NCI-H1092 treated with DMSO at 0.1 percent for 48 hours (cell line): ENCODE measurements at regions not wholly inside any gene's neighbourhood (a gene's known extent, or its start where the extent isn't known, plus 50 kb on each side); places are given as distances from the start of the nearest gene placed in this dataset.
"Not testable (repeated sequence)": the region's sequence is repeated elsewhere in the genome, so short reads cannot be mapped to it uniquely, and the experiment has no call there.

Experiments
- DNase-seq: peaks from one replicate; lab custom pipeline; 2025; lab: John Stamatoyannopoulos, UW

DNA sequence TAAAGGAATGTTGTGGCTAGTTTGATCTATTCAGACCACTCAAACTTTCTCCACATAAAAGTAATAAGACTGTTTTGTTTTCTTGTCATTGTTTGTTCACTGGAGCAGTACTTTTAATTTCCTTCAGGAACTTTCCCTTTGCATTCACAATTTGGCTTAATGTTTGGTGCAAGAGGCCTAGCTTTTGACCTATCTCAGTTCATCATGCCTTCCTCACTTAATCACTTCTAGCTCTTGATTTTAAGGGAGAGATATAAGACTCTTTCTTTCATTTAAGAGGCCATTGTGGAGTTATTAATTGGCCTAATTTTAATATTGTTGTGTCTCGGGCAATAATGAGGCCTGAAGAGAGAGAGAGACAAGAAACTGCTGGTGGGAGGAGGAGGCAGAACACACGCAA, 371.7 kb upstream of the DEPDC1 start:
- no peak for DNase-seq

DNA sequence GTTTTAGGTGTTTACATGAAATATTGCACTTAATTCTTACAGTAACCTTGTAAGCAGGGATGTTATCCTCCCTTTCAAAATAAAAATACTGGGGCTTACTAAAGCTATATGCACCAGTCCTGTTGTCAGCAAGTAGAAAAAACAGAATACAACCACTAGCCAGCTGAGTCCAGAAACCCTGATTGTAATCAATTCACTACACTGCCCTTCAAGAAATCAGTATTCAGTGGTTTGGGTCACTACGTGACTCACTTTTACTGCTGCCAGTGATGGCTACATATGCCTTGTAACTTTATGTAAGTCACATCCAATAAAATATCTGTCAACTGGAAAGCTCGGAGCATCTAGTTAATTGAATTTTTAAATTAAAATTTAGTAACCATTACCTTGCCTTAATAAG, 376.3 kb upstream of the DEPDC1 start:
- DNase-seq: no peak

DNA sequence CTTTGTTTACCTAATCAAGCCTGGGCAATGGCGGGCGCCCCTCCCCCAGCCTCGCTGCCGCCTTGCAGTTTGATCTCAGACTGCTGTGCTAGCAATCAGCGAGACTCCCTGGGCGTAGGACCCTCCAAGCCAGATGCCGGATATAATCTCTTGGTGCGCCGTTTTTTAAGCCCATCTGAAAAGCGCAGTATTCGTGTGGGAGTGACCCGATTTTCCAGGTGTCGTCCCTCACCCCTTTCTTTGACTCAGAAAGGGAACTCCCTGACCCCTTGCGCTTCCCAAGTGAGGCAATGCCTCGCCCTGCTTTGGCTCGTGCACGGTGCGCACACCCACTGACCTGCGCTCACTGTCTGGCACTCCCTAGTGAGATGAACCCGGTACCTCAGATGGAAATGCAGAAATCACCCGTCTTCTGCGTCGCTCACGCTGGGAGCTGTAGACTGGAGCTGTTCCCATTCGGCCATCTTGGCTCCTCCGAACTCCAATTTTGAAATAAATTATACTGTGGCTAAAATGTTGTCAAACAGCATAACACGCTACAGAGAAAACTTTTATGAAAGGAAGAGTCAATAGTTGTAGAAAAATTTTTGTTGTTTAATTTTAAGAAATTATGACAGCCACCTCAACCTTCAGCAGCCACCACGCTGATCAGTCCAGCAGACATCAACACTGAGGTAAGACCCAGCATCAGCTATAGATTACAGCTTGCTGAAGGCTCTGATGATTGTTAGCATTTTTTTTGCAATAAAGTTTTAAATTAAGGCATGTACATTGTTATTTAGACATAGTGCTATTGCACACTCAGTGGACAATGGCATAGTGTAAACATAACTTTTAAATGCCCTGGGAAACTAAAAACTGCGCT, 384.7 kb upstream of the DEPDC1 start:
- not testable (repeated sequence) for DNase-seq

DNA sequence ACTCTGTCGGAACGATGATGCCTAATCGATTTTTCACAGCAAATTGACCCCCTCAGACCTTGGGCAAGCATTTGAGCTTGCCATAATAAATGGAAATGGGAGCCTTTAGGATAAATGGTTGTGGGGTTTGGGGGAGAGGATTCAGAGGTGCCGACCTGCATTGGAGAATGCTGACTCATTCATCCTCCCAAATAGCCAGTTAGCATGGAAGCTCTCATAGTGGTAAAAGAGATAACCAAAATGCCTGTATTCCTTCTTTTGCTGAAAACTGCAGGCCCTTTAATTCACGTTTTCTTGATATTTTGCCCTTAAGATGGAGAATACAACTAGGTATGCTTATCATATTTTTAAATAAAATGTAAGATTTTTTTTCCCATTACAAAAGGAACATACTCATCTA, 392.6 kb upstream of the DEPDC1 start:
- no peak for DNase-seq

DNA sequence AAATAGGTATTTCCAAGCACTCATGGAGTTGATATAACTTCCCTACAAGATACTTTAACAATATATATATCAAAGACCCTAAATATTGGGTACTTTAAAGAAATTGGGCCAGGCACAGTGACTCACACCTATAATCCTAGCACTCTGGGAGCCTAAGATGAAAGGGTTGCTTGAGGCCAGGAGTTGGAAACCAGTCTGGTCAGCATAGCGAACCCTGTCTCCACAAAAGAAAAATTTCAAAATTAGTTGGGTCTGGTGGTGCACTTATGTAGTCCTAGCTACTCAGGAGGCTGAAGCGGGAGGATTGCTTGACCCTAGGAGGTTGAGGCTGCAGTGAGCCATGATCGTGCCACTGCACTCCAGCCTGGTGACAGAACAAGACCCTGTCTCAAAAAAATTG, 393.9 kb upstream of the DEPDC1 start:
- DNase-seq: no peak

DNA sequence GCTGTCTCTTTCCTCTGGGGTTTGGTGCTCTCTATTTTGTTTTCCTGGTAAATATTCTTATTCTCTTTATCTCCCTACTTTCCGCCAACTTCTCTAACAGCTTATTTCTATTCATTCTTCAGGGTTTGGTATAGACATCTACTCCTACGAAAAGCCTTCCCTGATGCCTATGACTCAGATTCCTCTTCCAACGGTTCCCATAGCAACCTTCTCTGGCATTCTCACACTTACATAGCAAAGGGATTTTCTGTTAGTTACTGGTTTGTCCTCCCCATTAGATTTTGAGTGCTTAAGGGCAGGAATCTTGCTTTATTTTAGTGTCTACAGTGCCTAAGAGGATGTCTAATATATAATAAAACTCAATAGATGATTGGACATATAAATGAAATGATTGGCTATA, 407.6 kb upstream of the DEPDC1 start:
- DNase-seq: no peak

DNA sequence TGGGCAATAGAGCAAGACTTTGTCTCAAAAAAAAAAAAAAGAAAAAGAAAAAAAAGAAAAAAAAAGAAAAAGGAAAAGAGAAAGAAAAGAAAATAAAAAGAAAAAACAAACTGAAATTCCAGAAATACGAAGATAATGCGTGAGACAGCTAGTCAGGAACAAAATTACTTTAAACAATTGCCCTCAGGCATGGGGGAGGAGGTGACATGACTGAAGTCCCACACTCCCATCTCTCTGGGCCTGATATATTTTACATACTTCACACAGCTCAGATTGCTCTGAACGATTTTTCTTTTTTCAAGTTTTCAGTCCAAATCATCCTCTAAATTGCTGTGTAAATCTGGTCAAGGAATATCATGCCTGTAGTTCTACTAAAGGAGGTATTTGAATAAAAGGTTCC, 409.5 kb upstream of the DEPDC1 start:
- DNase-seq: no peak

DNA sequence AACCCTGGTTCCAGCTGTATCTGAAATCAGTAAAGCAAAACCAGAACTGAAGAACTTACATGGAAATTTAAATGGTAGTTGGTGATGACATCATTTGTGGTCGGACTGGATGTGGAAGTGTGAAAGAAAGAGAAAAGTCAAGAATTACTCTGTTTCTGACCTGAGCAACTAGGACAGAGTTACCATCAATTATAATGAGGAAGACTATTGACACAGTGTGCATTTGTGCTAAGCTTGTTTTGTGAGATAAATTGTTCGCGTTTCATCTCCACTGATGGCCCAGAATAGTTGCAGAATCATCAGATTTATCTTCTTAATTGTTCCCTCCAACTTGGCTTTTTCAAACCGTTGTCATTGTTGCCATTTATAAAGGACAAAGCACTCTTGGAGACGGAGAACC, 410.6 kb upstream of the DEPDC1 start:
- DNase-seq: no peak

DNA sequence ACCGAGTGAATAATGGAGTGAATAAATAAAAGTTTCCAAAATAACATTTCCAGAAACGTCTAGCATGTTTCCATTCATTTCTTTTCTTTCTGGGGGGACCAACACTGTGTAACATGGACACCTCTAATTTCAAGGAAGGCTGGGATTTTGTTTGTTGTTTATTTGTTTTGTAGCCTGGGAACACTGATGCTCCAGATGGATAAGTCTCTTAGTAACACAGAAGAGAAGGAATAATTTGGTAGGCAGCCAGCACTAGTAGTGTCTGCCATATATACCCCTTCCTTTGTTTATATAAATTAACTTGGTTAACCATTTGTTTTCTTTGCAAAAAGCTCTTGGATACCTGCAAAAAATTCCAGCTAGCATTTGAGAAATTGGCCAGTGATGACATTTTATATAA, 411.4 kb upstream of the DEPDC1 start:
- no peak for DNase-seq

DNA sequence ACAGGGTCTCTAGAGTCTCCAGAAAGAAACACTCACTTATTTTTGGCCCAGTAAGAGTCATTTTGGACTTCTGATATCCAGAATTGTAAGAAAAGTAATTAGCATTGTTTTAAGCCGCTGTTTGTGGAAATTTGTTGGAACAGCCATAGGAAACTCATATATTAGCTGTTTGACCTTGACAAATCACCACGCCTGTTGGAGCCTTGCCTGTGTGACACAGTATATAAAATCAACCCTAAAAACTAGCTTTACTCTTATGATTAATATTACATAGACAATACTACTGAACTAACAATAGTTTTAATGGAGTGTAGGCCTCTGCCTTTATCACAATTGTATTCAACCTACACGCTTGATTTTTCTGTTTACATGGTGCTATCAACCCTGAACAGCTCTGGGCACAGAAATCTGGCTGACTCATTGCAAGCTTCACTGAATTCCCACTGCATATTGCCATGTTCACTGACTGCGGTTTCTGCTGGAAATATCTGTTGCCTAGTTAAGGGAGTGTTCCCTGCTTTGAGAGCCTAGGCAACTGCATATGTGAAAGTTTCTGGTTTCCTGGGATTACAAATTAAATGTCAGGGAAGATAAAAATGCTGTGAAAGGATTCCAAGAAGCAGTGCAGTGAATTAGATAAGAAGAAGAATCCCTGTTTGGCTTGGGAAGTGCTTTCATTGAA, 419.5 kb upstream of the DEPDC1 start:
- no peak for DNase-seq

DNA sequence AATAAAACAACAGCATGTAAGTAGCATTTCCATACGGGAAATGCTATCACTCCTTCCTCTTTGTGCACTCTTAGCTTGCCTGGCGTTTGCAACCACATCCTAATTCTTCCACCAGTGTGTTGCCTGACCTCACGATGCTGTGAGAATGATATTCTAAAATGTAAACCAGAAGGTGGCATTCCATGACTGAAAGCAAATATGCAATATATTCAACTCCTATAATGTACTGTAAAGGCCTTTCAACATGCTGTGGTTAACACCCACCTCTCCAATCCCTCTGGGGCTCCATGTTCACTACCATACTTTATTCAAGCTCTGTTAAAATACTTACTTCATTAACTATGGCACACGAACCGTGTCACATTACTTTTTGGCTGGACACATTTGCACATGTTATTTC, 420.6 kb upstream of the DEPDC1 start:
- DNase-seq: no peak

DNA sequence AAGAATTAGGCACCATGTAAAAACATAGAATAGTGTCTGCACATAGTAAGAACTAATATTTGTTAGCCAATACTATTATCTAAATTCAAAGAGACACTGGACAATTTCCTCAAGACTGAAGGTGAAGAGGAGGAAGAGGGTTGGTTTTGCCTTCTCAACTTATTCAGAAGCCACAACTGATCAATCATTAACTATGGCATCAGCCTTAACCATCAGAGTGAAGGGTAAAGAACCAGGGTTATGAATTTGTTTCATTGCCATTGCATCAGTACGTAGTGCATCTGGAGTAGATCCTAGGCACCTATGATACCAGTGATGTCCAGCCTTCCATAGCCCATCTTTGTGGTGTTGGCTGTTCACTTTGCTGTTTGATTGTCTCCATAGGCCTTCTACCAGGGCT, 421.7 kb upstream of the DEPDC1 start:
- DNase-seq: no peak

DNA sequence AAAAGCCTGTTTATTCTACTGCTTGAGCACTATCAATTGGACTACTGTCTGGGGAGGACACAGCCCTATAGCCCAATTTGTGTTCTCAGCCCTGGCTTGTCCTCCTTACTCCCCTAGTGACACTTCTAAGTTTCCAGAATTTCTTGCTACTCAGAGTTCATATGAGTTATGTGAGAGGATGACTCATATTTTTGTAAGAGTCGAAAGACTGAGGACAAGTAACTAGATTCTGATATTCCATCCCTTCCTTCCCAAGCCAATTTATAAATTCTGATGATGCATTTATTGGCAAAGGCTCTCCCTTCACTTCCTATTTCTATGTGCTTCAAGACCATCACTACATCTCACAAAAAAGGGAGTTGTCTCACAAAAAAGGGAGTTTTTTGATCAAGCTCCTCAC, 422.2 kb upstream of the DEPDC1 start:
- DNase-seq: no peak

DNA sequence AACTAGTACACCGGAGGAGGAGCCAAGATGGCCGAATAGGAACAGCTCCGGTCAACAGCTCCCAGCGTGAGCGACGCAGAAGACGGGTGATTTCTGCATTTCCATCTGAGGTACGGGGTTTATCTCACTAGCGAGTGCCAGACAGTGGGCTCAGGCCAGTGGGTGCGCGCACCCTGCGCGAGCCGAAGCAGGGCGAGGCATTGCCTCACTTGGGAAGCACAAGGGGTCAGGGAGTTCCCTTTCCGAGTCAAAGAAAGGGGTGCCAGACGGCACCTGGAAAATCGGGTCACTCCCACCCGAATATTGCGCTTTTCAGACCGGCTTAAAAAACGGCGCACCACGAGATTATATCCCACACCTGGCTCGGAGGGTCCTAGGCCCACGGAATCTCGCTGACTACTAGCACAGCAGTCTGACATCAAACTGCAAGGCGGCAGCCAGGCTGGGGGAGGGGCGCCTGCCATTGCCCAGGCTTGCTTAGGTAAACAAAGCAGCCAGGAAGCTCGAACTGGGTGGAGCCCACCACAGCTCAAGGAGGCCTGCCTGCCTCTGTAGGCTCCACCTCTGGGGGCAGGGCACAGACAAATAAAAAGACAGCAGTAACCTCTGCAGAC, 426.7 kb upstream of the DEPDC1 start:
- not testable (repeated sequence) for DNase-seq

DNA sequence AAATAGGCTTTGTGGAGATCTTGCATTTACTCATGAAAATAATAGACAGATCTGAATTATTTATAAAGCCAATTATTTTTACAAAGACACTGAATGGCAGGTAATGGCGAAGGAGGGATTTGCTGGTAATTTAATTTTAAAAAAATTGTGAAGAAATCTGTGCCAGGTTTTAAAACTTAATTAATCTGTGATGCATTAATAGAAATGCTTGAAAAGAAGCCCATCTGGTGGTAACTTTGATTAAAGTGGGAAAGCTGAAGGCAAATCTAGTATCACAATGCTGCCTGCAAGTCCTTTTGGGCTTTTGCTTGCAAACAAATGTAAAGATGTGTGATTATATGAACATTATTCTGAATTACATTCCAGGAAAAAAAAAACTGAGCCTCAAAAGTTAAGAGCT, 433.2 kb upstream of the DEPDC1 start:
- DNase-seq: no peak

DNA sequence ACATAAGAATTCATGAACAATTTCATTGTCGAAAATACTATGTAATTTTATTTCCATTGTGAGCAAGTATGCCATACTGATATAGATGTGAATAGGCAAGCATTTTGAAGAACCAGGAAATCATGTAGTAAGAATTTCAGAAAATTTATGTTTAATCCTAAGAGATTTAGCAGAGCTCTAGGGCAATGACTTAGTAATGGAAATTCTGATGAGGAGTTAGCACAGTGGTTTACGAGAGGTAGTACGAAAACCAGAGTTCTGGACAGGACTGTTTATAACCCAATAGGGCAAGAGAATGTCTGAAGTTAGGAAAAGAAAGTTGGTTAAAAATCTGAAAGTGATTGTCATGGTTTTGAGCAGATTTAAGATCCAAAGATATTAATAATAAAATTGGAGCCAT, 439.6 kb upstream of the DEPDC1 start:
- DNase-seq: no peak

DNA sequence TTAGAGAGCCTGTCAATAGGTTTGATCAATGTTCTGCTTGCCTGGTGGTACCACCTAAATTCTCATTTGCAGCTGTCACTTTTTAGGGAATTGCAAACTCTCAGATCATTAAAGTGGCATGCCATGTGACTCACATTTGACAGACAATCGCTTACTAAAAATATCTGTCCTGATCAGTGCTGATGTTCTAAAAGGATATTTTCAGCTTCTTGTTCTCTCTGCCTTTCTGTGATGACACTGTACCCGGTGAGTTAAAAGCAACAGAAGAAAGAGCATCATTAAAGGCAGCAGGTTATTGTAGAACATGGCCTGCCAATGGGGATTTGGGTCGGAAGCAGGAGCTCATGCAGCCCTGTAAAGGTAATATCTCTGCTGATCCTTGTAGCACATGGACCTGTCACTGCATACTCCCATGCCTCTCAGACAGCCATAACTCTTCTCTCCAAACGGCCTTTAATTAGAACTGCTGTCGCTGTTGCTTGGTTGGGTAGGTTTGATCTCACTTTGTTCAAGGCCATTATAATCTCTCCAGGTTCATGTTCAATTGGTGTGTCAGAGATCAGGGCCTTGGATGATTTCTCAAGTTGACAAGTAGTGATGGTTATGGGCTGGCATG, 441.3 kb upstream of the DEPDC1 start:
- DNase-seq: no peak

DNA sequence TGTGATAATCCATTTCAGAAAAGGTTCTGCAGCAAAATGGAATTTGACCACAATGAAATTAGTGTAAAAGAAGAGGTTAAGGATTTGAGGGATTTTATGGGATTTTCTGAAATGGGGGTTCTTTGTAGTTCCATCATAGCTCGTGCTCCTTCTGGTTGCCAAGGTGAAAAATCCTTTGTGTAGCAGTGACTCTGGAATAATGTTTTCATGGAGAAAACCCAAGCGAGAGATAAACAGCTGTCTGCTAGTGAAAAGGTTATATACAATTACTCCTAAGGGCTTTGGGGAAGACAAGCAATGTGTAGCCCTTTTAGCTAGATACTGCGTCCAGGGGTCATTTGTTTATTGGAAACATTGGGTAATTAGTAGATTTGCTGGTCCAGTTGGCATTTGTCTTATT, 453.2 kb upstream of the DEPDC1 start:
- no peak for DNase-seq

DNA sequence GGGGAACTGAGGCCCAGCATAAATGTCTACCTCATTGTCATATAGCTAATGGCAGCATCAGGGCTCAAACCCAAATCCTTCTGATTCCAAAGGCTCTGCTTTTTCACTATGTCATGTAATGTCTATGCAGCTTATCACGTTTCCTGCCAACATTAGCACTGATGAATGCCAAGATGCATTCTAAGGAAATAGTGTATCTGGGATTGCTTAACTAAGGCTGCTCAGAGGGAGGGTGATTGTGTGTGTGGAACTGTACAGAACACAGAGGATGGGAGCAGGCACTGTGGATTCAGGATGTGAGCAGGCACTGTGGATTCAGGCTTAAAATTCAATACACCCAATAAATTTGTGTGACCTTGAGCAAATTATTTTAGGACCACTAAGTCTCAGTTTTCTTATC, 456.4 kb upstream of the DEPDC1 start:
- no peak for DNase-seq

DNA sequence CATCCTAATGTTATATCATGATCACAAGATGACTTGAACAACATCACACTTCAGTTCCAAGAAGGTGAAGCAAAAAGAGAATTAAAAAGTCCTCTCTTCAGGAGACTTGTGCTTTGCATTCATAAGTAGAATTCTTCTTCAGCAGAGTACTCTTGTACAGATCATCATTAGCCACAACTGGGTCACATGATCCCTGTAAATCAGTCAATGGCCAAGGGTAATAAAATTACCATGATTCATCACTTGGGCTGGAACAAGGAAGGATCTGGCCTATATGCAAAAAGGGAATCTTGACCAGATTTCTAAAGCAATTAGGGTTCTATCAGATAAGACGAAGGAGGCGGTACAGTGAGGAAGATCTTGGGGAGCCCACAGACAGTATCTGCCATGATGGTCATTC, 458.0 kb upstream of the DEPDC1 start:
- DNase-seq: peak; percentile 62

DNA sequence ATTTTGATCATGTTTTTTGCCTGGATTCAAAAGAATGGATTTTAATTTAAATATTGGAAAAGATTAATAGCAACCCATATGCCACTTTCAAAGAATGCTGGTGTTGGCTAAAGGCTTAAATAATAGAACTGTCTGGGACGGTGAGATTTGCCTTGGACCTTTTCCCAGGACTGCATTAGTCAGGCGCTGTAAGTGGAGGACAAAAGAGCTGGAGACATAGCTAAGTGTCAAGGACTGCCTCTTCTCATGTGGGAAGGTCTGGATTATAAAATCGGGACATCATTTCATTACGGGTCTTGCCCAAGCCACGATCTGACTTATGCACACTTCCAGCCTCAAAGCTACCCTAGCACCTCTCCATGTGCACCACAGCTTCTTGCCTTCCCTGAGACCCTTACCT, 458.5 kb upstream of the DEPDC1 start:
- DNase-seq: peak; percentile 79

DNA sequence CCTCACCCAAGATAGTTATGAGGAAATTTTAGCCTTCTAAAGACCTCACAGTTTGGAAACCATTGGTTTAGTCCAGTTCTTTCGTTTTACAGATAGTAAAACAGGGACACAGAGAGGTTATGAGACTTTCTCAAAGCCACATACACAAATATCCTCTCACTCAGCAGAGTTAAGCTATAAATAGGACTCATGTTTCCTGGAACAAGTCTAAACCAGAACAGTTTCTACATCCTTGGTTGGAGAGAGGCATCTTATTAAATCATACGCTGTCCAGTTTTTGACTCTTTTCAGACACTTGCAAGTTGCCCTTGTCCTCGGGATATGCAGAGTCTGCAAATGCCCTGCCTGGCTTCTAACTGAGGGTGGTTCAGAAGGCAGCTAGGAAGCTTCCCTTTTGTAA, 462.1 kb upstream of the DEPDC1 start:
- no peak for DNase-seq

DNA sequence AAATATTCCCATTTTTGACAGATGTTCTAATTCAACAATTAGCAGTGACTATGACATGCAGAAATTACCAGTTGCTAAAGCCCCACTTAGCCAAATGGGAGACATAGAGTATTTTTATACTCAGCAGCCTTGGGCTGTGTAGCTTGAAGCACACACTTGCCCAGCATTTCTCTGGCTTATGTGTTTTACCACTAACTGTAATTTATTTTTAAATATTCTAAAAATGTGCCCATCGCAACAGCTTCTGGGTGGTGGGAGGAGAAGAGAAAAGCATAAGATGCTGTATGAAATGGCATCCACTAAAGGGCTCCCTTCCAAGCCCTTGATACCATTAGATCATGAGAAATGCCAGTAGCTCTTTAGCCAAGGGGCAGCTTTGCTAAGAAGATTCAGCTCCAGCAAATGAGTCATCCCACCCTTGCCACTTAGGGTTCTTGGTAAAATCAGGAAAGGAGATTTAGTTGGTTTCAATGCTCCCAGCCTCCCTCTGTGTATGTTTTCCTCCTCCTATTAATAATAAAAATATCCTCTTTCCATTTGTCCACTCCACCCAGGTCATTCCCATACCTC, 462.7 kb upstream of the DEPDC1 start:
- no peak for DNase-seq
